PC-9 (cell line): ENCODE measurements at regions not wholly inside any gene's neighbourhood (a gene's known extent, or its start where the extent isn't known, plus 50 kb on each side); places are given as distances from the start of the nearest gene placed in this dataset.

Experiments
- BruUV-seq: library from RNA; stranded (reverse); fragments of 400-500 nt; replicated peaks from 2 replicates; lab custom pipeline; 2021; lab: Mats Ljungman, UMichigan
- CTCF ChIA-PET: fragments of 300-600 bp; sonication (Branson Sonifier 250); formaldehyde crosslinking; loops from one replicate; lab custom pipeline; 2022; ENCODE audit warnings: antibody characterized with exemption; lab: Charles Lee
- POLR2A ChIA-PET: fragments of 300-600 bp; sonication (Branson Sonifier 250); formaldehyde crosslinking; loops from one replicate; lab custom pipeline; 2022; ENCODE audit warnings: antibody characterized with exemption; ENCODE audit not compliant: unreplicated experiment; lab: Charles Lee
- DNase-seq, 2 experiments: peaks; one replicate each; pipeline versions ENCODE4 v3.0.0 to v3.0.0-alpha.2; 2015 to 2022; ENCODE audit warnings: mixed read lengths in 1 of 2
- H2AFZ ChIP-seq: fragments of 200-600 bp; sonication (generic); 2 replicates; pipeline ENCODE4 v1.8.1; 2017; ENCODE audit warnings: antibody characterized with exemption
- H3F3A ChIP-seq: fragments of 200-600 bp; sonication (generic); 2 replicates; pipeline ENCODE4 v1.8.1; 2017; ENCODE audit warnings: antibody characterized with exemption, mild to moderate bottlenecking, low read depth; ENCODE audit not compliant: insufficient read depth
- H3K27ac ChIP-seq: fragments of 200-600 bp; sonication (generic); 2 replicates; pipeline ENCODE4 v1.6.1; 2016; ENCODE audit warnings: mixed run types
- H3K27me3 ChIP-seq: fragments of 200-600 bp; sonication (generic); 2 replicates; pipeline ENCODE4 v1.6.1; 2016; ENCODE audit warnings: low read depth, mixed run types; ENCODE audit not compliant: insufficient read depth
- H3K36me3 ChIP-seq: fragments of 200-600 bp; sonication (generic); 2 replicates; pipeline ENCODE4 v1.6.1; 2016; ENCODE audit warnings: low read depth, mixed run types
- H3K4me1 ChIP-seq: fragments of 200-600 bp; sonication (generic); replicated peaks from 2 replicates; pipeline ENCODE4 v1.6.1; 2016; ENCODE audit warnings: mixed run types; ENCODE audit not compliant: insufficient read depth
- H3K4me2 ChIP-seq: fragments of 200-600 bp; sonication (generic); 2 replicates; pipeline ENCODE4 v1.6.1; 2017; ENCODE audit warnings: mixed run types
- H3K4me3 ChIP-seq: fragments of 200-600 bp; sonication (generic); 2 replicates; pipeline ENCODE4 v1.6.1; 2016; ENCODE audit warnings: mixed run types
- H3K79me2 ChIP-seq: fragments of 200-600 bp; sonication (generic); 2 replicates; pipeline ENCODE4 v1.6.1; 2017; ENCODE audit warnings: low read depth, mixed run types
- H3K9me2 ChIP-seq: fragments of 200-600 bp; sonication (generic); 2 replicates; pipeline ENCODE4 v1.8.1; 2017; ENCODE audit warnings: mild to moderate bottlenecking; ENCODE audit not compliant: insufficient read depth
- H3K9me3 ChIP-seq: fragments of 200-600 bp; sonication (generic); 2 replicates; pipeline ENCODE4 v1.8.1; 2016; ENCODE audit warnings: low read depth; ENCODE audit not compliant: insufficient read depth
- H4K20me1 ChIP-seq: fragments of 200-600 bp; sonication (generic); 2 replicates; pipeline ENCODE4 v1.8.1; 2017; ENCODE audit not compliant: insufficient read depth
- EZH2 ChIP-seq: fragments of 200-600 bp; sonication (generic); IDR thresholded peaks from 2 replicates; pipeline ENCODE4 v1.8.0; 2017; ENCODE audit warnings: antibody characterized with exemption, low read depth
- intact Hi-C: fragments of 100-400 bp; cut with micrococcal nuclease; formaldehyde crosslinking; loops from one replicate; pipeline ENCODE4 v1.10.0; 2022; ENCODE audit not compliant: unreplicated experiment
- TF ChIP-seq, protein P1 (sequence below): fragments of 200-600 bp; sonication (generic); conservative IDR thresholded peaks from 2 replicates; pipeline ENCODE4 v1.6.1; 2017; ENCODE audit warnings: mixed run types, antibody characterized with exemption, mild to moderate bottlenecking, moderate library complexity

DNA sequence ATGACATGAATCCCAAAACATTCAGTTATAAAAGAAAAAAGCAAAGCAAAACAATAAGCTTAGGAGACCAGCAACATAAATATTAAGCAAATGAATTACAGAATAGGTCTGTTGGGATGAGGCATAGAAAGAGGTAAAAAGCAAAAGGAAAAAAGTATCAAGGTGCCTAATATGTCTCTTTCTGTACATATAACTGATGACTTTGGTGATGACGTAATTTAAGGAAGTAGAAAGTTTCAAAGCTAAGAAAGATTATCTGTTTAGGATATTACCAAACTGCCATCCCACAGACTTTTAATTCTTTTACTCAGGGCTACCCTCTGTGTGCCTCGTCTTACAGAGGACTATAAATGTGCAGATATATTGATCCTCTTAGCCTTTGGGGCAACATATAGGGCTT is 1066.5 kb downstream of the SORCS3 start:
- CTCF ChIA-PET = interaction anchor here (0.6 kb wide), 1 partner anchor 653 kb away, joined by 3 read pairs; no protein-coding TSS in a partner anchor

DNA sequence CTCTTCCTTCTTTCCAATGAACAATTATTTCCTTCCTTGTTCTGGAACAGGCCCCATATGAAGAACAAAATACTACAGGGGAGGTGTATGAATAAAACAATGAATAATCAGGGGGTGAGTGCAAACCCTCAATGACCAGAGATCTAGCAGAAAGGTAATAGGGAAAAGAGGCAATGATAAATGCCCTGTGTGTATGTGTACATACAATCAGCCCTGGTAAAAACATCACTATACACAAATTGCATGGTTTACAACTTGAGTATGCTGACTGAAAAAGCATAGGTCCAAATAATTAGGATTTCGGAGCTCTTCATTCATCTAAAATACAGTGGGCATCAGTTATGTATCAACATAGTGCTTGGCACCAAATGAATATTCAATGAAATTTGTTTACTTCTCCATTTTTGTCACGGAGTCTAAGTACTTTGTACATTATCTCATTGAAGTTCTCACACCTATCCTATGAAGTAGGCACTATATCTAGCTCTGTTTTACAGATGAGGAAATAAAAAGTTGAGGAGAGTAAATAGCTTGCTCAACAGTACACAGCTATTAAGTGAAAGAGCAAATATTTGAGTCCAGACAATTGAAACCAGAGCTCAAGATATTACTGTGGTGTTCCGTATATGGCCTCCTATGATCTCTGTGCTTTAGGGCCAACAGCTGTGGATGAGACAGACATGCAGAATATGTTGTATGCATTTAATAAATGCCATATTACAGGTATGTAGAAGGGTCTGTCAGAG is 1065.4 kb downstream of the SORCS3 start:
- intact Hi-C loops = no loop called here
- ChIA-PET CTCF (no interaction called here), POLR2A (no interaction called here)
- Histone ChIP-seq H3K36me3 (no peaks in the 10 kb centered on the region), H3K4me2 (no peak overlapping the region), H3F3A (no peaks in the 10 kb centered on the region), H3K4me3 (no peak overlapping the region), H3K4me1 (no peaks in the 10 kb centered on the region), H3K9me2 (no peaks in the 10 kb centered on the region), H3K27ac (no peak overlapping the region), H3K9me3 (no peaks in the 10 kb centered on the region), H4K20me1 (no peaks in the 10 kb centered on the region), H2AFZ (no peak overlapping the region), H3K79me2 (no peaks in the 10 kb centered on the region), H3K27me3 (no peaks in the 10 kb centered on the region)
- no peak for DNase-seq
- no TSS peak for BruUV-seq
- no peak for TF ChIP-seq EZH2
- TF ChIP-seq, protein P1, sequence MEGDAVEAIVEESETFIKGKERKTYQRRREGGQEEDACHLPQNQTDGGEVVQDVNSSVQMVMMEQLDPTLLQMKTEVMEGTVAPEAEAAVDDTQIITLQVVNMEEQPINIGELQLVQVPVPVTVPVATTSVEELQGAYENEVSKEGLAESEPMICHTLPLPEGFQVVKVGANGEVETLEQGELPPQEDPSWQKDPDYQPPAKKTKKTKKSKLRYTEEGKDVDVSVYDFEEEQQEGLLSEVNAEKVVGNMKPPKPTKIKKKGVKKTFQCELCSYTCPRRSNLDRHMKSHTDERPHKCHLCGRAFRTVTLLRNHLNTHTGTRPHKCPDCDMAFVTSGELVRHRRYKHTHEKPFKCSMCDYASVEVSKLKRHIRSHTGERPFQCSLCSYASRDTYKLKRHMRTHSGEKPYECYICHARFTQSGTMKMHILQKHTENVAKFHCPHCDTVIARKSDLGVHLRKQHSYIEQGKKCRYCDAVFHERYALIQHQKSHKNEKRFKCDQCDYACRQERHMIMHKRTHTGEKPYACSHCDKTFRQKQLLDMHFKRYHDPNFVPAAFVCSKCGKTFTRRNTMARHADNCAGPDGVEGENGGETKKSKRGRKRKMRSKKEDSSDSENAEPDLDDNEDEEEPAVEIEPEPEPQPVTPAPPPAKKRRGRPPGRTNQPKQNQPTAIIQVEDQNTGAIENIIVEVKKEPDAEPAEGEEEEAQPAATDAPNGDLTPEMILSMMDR = no peak

More for the DNA sequence above, 1066.5 kb downstream of the SORCS3 start:
- no peak overlapping the region for H3K27ac ChIP-seq
- POLR2A ChIA-PET = no interaction called here
- no peaks in the 10 kb centered on the region for H3K4me1 ChIP-seq
- DNase-seq = no peak
- H3K9me2 ChIP-seq = no peaks in the 10 kb centered on the region
- BruUV-seq = no TSS peak
- H3K9me3 ChIP-seq = no peaks in the 10 kb centered on the region
- no peaks in the 10 kb centered on the region for H3F3A ChIP-seq
- TF ChIP-seq, protein P1 = no peak
- no peak for TF ChIP-seq EZH2
- H3K36me3 ChIP-seq = no peaks in the 10 kb centered on the region
- H3K4me3 ChIP-seq = no peak overlapping the region
- H2AFZ ChIP-seq = no peak overlapping the region
- H3K79me2 ChIP-seq = no peaks in the 10 kb centered on the region
- H4K20me1 ChIP-seq = no peaks in the 10 kb centered on the region
- intact Hi-C loops = no loop called here
- no peaks in the 10 kb centered on the region for H3K27me3 ChIP-seq
- H3K4me2 ChIP-seq = no peak overlapping the region

DNA sequence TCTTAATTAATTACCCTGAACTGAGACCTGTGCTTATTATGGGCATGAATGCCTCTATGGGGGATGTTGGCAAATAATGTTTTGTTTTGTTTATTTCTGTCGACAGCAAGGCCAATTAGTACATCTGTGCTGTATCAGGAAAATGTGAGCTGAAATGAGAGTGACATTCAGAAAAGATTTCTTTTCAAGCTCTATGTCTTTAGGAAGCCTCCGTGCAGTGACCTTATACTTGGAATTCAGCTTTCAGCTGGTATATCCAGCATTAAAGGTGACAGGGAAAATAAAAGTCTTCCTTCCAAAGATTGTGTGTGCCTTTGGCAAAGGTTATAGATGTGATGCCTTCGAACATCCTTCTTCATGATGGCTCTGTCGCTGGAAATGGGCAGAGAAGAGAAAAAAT is 1061.1 kb downstream of the SORCS3 start:
- no peaks in the 10 kb centered on the region for H3F3A ChIP-seq
- CTCF ChIA-PET = no interaction called here
- intact Hi-C loops = no loop called here
- no peaks in the 10 kb centered on the region for H3K4me1 ChIP-seq
- H3K79me2 ChIP-seq = no peaks in the 10 kb centered on the region
- no TSS peak for BruUV-seq
- H2AFZ ChIP-seq = no peak overlapping the region
- H3K27me3 ChIP-seq = no peaks in the 10 kb centered on the region
- POLR2A ChIA-PET = no interaction called here
- H3K4me2 ChIP-seq = no peak overlapping the region
- no peaks in the 10 kb centered on the region for H3K9me3 ChIP-seq
- H4K20me1 ChIP-seq = no peaks in the 10 kb centered on the region
- no peak overlapping the region for H3K4me3 ChIP-seq
- DNase-seq = no peak
- H3K36me3 ChIP-seq = no peaks in the 10 kb centered on the region
- TF ChIP-seq, protein P1 = no peak
- TF ChIP-seq EZH2 = no peak
- no peak overlapping the region for H3K27ac ChIP-seq
- H3K9me2 ChIP-seq = no peaks in the 10 kb centered on the region
